ENCODE measurements at regions not wholly inside any gene's neighbourhood (a gene's known extent, or its start where the extent isn't known, plus 50 kb on each side); places are given as distances from the start of the nearest gene placed in this dataset.
"Not testable (repeated sequence)": the region's sequence is repeated elsewhere in the genome, so short reads cannot be mapped to it uniquely, and the experiment has no call there.

DNA sequence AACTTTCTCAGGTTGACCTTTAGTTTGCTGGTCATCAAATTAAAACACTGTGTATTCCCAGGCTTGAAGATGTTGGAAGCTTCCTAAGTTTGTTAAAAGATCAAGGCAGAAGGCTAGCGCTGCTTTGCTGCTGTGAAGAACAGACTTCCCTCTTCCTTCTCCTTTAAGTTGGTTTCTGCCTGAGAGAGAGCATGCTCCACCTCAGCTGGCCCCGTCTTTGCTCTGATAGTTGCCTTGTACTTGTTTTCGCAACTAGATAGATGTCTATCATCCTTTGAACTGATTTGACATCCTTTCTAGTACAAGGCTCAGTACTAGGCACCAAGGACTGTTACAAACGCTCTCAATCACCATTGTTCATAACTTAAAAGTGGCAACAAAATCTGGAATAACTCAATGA is 177.8 kb upstream of the MKLN1 start:
- no peak for DNase-seq

- DNase-seq: no peak
These were observed 176.6 kb upstream of the MKLN1 start for GRCh38 chr7:131151034-131151433.

DNA sequence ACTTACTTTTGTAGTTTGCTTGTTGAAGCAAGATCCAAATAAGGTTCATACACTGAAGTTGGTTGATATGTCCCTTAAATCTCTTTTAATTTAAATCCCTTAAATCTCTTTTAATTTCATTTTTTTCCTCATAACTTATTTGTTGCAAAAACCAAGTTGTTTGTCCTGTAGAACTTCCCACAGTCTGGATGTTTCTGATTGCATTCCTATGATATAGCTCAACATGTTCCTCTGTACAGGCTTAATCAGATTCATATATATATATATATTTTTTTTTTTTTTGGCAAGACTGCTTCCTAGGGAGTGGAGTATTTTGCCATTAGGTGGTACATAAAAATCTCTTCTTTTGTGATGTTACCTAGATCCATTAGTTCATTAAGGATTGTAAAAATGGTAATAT is 174.9 kb upstream of the MKLN1 start:
- DNase-seq: peak; percentile 64

DNA sequence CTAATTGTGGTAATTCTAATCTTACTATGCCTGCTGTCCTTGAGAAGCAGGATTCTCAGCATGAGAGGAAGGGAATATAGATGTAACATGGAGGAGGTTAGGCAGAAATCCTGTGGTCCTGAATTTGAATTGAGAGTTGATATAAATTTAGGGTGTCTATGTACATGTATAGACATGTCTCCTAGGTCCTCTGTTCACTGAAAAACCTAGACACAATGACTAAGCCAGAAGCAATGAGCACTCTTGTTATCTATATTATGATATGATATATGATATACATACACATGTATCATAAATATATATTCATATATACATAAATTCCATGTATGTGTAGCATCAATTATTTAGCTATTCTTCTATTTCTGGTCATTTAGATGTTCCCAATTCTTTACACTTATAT is 173.3 kb upstream of the MKLN1 start:
- DNase-seq: no peak

DNA sequence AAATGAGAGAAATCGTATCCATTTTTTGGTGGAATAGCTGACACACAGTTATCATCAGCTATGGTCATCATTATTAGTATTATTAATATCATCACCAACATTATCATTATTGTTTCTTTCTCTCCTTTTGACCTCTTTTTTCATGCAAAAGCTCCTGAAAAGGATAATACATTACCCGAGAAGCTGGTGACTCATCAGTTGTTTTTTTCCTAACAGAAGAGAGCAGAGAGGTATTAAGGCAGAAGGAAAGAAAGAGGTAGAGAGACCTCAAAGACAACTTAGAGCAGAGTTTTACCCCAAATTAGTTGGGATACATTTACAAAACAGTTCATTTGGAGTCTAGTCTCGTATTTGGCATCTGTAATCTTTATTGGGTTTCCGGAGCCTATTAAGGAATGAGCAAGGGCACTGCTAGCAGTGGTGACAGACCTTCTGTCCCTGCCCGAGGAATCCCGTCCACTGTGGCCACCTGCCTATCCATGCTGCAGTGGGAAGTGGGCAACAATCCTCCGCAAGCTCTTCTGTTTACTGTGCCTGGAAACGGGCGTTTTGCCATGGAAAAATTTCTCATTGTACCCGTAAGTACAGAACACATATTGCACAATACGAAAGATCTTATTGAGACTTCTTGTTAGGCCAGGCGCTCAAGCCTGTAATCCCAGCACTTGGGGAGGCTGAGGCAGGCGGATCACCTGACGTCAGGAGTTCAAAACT is 170.0 kb upstream of the MKLN1 start:
- DNase-seq: no peak

GRCh38 chr7:131158244-131158636 is 169.4 kb upstream of the MKLN1 start:
- not testable (repeated sequence) for DNase-seq

GRCh38 chr7:131159961-131160361 is 167.7 kb upstream of the MKLN1 start:
- DNase-seq: peak; percentile 83

GRCh38 chr7:131161103-131161502 is 166.6 kb upstream of the MKLN1 start:
- peak; percentile 45 for DNase-seq

DNA sequence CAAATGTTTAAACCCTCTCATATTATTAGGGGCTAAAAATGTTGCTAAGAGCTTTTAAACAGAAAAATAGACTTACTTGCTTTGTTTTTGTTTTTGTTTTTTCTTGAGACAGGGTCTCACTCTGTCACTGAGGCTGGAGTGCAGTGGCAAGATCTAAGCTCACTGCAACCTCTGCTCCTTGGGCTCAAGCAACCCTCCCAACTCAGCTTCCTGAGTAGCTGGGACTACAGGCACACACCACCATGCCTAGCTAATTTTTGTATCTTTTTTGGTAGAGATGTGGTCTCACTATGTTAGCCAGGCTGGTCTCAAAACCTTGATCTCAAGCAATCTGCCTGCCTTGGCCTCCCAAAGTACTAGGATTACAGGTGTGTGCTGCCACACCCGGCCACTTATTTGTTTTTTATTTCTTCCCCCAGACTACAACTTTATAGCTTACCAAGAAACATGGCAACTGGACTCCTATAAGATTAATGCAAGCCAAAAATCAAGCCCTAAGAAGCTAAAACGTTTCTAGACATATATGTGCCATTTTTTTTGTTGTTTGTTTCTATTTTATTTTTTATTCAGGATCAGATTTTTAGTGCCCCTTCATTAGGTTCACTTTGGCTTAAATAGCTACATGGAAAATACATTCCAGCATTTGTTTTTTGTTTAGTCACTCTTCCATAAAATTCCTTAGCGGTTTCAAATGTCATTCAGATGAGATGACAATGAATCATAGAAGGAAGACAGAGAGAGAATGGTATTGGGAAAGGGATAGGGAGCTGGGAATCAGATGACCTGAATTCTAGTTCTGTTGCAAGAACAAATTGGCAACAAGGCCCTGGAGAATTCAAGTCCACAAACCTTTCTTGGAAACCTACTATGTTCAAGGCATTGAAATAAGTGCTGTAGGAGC is 163.4 kb upstream of the MKLN1 start:
- peak; percentile 95 for DNase-seq

DNA sequence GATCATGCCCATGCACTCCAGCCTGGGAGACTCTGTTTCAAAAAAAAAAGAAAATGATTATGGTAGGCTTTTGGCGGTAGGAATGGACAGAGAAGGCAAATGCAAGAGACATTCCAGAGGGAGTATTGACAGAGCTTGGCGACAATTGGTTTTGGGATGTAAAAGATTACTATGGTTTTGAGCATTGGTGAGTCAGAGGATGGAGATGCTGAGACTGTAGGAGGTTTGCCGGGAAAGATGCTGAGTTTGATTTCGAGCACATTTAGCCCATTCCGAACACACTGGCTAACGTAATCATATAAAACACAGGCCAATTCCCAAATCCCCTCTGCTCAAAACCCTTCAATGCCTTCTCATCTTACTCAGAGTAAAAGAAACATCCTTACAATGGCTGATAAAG is 161.6 kb upstream of the MKLN1 start:
- peak; percentile 96 for DNase-seq

DNA sequence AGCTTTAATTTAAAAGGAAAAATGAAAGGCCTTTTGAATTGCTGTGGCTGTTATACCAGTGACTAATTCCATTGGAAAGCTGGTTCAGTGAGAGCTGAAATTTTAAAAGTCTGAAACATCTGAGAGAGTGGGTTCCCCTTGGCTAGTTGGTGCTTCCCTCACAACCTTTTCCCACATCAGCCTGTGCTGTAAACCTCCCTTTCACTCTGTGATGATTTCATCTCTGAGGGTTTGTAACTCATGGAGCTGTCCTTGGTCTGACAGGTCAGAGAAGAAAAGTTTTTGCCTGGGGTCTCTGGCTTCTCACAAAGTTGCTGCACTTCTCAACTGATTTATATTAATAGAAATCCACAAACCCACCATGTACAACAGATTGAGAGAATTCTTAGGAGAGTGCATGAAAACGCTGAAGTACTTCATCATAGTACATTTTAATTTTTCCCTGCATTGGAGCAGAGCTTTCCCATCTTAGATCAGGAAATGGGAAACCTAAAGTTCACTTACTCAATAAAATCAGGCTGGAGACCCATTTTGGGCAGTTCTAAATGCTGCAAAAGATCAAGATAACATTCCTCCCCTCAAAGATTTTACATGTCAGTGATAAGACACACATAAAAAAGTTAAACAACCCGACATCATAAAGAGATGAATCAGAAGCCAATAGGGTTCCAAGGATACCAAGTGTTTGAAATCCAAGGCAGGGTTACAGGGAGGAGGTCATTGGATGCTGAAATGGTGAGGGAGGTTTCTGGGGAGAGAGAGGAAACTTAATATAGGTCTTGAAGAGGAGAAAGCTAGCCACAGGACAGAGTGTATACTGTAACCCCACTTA is 157.0 kb upstream of the MKLN1 start:
- peak; percentile 51 for DNase-seq

DNA sequence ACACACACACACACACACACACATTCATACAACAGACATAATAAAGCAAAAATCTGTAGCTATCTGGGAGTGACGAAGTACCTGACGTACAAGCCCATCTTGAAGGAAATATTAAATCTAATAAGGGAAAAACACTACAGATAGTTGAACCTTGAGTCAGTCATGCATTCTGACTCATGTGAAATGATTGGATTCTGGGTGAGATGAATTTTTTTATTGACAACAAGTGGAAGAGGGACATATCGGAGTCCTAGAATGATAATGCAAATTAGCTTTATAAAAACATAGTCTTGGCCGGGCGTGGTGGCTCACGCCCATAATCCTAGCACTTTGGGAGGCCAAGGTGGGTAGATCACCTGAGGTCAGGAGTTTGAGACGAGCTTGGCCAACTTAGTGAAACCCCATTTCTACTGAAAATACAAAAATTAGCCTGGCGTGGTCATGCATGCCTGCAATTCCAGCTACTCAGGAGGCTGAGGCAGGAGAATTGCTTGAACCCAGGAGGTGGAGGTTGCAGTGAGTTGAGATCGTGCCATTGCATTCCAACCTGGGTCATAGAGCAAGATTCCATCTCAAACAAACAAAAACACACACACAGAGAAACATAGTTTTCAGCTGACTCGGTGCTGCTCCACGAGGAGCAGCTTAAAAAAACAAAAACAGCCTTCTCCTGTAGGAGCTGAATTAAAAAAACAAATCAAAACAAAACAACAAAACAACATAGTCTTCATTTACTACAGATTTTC is 154.4 kb upstream of the MKLN1 start:
- no peak for DNase-seq

DNA sequence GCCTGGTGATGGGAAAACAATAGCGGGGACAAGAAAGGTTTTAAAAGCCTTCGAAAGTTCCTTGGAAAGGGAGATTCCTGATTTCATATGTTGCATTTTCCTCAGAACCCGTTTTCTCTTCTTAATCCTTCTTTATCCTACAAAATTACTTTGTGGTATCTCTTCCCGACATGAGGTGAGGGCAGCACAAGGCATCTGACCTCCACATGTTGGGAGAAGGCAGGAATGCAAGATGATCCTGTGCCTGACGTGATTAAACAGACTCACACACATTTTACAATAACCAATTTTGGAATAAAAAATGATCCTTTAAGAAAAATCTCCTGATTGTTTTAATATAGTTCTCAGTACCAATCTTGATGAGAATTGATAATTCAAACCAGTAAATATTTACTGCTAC is 153.3 kb upstream of the MKLN1 start:
- DNase-seq: no peak

GRCh38 chr7:131174855-131175254 is 152.8 kb upstream of the MKLN1 start:
- no peak for DNase-seq

DNA sequence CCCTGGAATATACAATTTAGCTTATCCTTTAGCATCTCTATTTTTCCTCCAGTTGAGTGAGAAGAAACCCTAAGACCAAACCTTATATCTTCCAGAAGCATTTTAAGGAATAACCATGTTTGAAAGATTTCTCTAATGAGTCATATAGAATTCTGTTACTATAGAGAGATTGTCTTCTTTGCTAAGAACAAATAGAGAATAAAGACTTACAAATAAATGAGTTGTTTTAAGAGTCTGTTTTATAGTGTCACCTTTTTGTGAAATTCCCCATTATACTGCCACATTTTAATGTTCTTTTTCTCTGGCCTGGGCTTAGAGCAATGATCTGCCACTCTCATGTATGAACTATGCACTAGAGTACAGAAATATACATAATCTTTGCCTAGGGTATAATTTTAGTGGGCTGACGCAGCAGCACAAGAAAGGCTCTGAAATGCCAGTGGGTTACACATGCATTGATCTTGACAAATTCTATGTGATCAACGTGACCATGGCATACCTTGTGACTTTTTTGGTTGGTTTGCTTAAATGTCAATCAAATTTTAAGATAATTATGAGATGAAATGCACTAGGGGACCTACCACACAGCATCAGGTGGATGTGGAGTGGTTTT is 145.1 kb upstream of the MKLN1 start:
- no peak for DNase-seq

GRCh38 chr7:131183072-131183471 is 144.6 kb upstream of the MKLN1 start:
- DNase-seq: no peak

DNA sequence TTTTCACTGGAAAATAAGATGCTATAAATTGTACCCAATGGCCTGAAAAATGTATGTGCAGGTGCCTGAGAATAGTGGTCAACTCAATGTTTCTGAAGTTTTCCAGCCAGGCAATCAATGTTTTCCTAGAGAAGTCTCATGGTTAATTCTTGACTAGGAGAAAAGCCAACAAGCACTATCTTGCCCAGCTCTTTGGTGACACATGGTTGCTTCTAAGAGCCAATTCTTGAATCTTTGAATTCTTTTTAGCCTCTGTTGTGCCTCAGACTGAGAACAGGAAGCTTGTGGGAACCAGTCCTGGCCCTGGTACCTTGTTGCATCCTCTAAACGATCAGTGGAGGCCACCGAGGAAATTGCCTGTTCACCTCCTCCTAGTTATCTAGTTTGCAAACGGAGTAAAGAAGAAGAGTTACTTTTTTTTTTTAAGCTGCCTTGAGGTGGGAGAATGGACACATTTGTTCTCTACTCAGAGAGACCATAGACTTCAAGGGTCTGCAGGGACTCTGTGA is 144.0 kb upstream of the MKLN1 start:
- no peak for DNase-seq

DNA sequence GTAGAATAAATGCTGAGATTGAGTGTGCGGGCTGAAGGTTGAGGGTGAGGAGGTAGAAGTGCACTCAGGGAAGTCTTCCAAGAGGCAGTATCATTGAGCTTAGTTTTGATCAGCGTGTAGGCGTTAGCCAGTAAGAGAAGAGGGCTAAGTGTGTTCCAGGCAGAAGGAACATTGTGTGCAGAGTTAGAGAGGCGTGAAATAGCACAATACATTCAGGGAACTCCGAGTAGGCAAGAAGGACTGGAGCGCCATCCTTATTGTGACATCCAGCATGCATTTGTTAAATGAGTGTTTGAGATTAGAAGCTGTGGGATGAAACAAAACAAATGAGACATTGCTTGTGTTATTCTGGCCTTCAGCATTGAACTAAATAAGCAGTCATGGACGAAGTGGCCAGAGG is 140.9 kb upstream of the MKLN1 start:
- DNase-seq: no peak

- DNase-seq: peak; percentile 99
These were observed 139.0 kb upstream of the MKLN1 start for GRCh38 chr7:131188367-131189339.

DNA sequence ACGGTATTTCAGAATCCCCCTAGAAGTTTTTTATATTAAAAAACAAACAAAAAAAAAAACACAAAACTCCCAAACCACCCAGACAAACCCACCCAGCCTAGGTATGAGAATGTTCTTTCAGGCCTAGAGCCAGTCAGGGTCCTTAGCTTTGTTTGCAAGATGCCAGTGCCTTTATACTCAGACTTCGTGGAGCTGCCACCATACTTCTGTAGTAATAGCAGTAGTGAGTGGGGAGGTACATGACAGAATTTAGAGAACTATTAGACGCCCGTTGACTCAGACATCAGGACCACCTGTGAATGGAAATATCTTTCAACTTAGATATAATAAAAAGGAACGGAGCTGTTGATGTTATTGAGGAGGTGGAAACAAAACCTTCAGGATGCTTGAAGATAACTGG is 138.2 kb upstream of the MKLN1 start:
- DNase-seq: no peak
